Upper lobe of left lung (tissue), 4 donors: ENCODE measurements at regions not wholly inside any gene's neighbourhood (a gene's known extent, or its start where the extent isn't known, plus 50 kb on each side); places are given as distances from the start of the nearest gene placed in this dataset.

Experiments used
- EP300 ChIP-seq, 4 donors: sonication (generic); formaldehyde crosslinking; IDR thresholded peaks; one replicate each; pipeline ENCODE4 v1.5.1; 2017; ENCODE audit warnings: antibody characterized with exemption in 4 of 4, control low read depth in 2 of 4
- POLR2A ChIP-seq, 4 donors: fragments of 450-650 bp; IDR thresholded peaks; one replicate each; pipeline ENCODE4 v1.5.1; 2016 to 2017; ENCODE audit warnings: antibody characterized with exemption in 4 of 4, mild to moderate bottlenecking in 2 of 4
- POLR2AphosphoS5 ChIP-seq, 2 donors: sonication (generic); formaldehyde crosslinking; IDR thresholded peaks; one replicate each; pipeline ENCODE4 v1.5.1; 2017; ENCODE audit warnings: antibody characterized with exemption in 2 of 2
- TF ChIP-seq, protein P1 (sequence below), 6 experiments: fragments of 450-650 bp in 4 of 6; fragments of 200-600 bp in 2 of 6; sonication (generic) in 2 of 6; IDR thresholded peaks; one replicate each; pipeline ENCODE4 v1.5.1; 2016 to 2019; ENCODE audit warnings: antibody characterized with exemption in 6 of 6

DNA sequence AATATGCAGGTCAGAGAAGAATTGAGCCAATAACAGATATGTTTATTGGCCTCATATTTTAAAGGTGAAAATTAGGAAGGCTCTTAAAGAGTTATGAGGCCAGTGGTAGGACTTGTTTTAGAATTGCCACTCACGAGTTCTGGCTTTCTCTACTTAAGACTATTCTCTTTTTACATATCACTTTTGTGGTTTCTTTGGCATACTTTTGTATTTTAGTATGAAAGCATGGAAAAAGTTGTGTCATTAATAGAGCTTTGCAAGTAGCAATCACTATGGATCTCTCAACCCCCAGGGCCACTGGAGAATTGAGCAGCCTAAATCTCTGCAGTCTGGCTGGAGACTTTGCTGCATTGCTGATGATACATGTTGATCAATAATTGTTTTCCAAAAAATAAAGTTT lies 64.6 kb upstream of the SOX21 start:
- TF ChIP-seq, protein P1, sequence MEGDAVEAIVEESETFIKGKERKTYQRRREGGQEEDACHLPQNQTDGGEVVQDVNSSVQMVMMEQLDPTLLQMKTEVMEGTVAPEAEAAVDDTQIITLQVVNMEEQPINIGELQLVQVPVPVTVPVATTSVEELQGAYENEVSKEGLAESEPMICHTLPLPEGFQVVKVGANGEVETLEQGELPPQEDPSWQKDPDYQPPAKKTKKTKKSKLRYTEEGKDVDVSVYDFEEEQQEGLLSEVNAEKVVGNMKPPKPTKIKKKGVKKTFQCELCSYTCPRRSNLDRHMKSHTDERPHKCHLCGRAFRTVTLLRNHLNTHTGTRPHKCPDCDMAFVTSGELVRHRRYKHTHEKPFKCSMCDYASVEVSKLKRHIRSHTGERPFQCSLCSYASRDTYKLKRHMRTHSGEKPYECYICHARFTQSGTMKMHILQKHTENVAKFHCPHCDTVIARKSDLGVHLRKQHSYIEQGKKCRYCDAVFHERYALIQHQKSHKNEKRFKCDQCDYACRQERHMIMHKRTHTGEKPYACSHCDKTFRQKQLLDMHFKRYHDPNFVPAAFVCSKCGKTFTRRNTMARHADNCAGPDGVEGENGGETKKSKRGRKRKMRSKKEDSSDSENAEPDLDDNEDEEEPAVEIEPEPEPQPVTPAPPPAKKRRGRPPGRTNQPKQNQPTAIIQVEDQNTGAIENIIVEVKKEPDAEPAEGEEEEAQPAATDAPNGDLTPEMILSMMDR (IDR thresholded peaks at IDR 0.05) = no peak
- TF ChIP-seq POLR2A (IDR thresholded peaks at IDR 0.05) (no peak), EP300 (IDR thresholded peaks at IDR 0.05) (no peak), POLR2AphosphoS5 (IDR thresholded peaks at IDR 0.05) (no peak)
